WTC11 (cell line): ENCODE measurements at regions not wholly inside any gene's neighbourhood (a gene's known extent, or its start where the extent isn't known, plus 50 kb on each side); places are given as distances from the start of the nearest gene placed in this dataset.

Source experiments
- ATAC-seq: fragments of 200-7000 bp; cut with Tn5 transposase; 2 replicates; pipeline ENCODE4 v1.10.0; 2021; ENCODE audit warnings: mild to moderate bottlenecking, moderate library complexity
- CTCF ChIA-PET: fragments of 300-600 bp; sonication (Branson Sonifier 250); formaldehyde crosslinking; loops from one replicate; lab custom pipeline; 2021; ENCODE audit warnings: antibody characterized with exemption; lab: Charles Lee
- POLR2A ChIA-PET: fragments of 350-600 bp; sonication (Branson Sonifier 250); formaldehyde crosslinking; loops from one replicate; lab custom pipeline; 2021; ENCODE audit warnings: antibody characterized with exemption; lab: Charles Lee
- DNase-seq: peaks from one replicate; pipeline ENCODE4 v3.0.0; 2021; ENCODE audit warnings: low spot score
- H3K27ac Mint-ChIP-seq: 2 replicates; pipeline ENCODE4 v1.8.0; 2021; ENCODE audit warnings: mixed read lengths
- H3K27me3 Mint-ChIP-seq: 2 replicates; pipeline ENCODE4 v1.8.0; 2021; ENCODE audit warnings: low read depth, mild to moderate bottlenecking, moderate library complexity, mixed read lengths
- H3K36me3 Mint-ChIP-seq: 2 replicates; pipeline ENCODE4 v1.8.0; 2021; ENCODE audit warnings: mixed read lengths
- H3K4me1 Mint-ChIP-seq: 2 replicates; pipeline ENCODE4 v1.8.0; 2022; ENCODE audit warnings: mixed read lengths
- H3K4me3 Mint-ChIP-seq: 2 replicates; pipeline ENCODE4 v1.8.0; 2021; ENCODE audit warnings: mild to moderate bottlenecking, moderate library complexity, mixed read lengths
- H3K9me3 Mint-ChIP-seq: 2 replicates; pipeline ENCODE4 v1.8.0; 2021; ENCODE audit warnings: mixed read lengths
- ATF1 ChIP-seq: sonication (generic); formaldehyde crosslinking; IDR thresholded peaks from 2 replicates; pipeline ENCODE4 v1.8.1; 2023; ENCODE audit warnings: mild to moderate bottlenecking, moderate library complexity, missing genetic modification reagents
- ETV6 ChIP-seq: sonication (generic); formaldehyde crosslinking; IDR thresholded peaks from 2 replicates; pipeline ENCODE4 v1.8.1; 2022; ENCODE audit warnings: mild to moderate bottlenecking, missing genetic modification reagents
- MYBL2 ChIP-seq: sonication (generic); formaldehyde crosslinking; IDR thresholded peaks from 2 replicates; pipeline ENCODE4 v1.8.1; 2023; ENCODE audit warnings: mild to moderate bottlenecking, moderate library complexity, missing genetic modification reagents
- NFE2L1 ChIP-seq: sonication (generic); formaldehyde crosslinking; IDR thresholded peaks from 2 replicates; pipeline ENCODE4 v1.8.1; 2023; ENCODE audit warnings: missing genetic modification reagents
- NR1H2 ChIP-seq: sonication (generic); formaldehyde crosslinking; IDR thresholded peaks from 2 replicates; pipeline ENCODE4 v1.9.0; 2021; ENCODE audit warnings: mild to moderate bottlenecking, moderate library complexity, missing genetic modification reagents
- PRRX2 ChIP-seq: fragments of 250-450 bp; sonication (Bioruptor Pico); IDR thresholded peaks from 2 replicates; pipeline ENCODE4 v1.8.0; 2021; ENCODE audit warnings: mild to moderate bottlenecking
- TEAD1 ChIP-seq: sonication (generic); formaldehyde crosslinking; IDR thresholded peaks from 2 replicates; pipeline ENCODE4 v1.8.0; 2022; ENCODE audit warnings: mild to moderate bottlenecking, missing genetic modification reagents
- ZNF263 ChIP-seq: sonication (generic); formaldehyde crosslinking; IDR thresholded peaks from 2 replicates; pipeline ENCODE4 v1.8.1; 2022; ENCODE audit warnings: low read depth, mild to moderate bottlenecking, moderate library complexity, missing genetic modification reagents
- ZNF416 ChIP-seq: fragments of 250-450 bp; sonication (Bioruptor Pico); IDR thresholded peaks from 2 replicates; pipeline ENCODE4 v1.9.0; 2021; ENCODE audit warnings: mild to moderate bottlenecking, inconsistent platforms
- ZNF423 ChIP-seq: fragments of 250-450 bp; sonication (Bioruptor Pico); IDR thresholded peaks from 2 replicates; pipeline ENCODE4 v2.1.2; 2022; ENCODE audit warnings: mild to moderate bottlenecking, moderate library complexity
- TF ChIP-seq, protein P1 (sequence below): sonication (generic); formaldehyde crosslinking; IDR thresholded peaks from 2 replicates; pipeline ENCODE4 v1.8.1; 2023; ENCODE audit warnings: mild to moderate bottlenecking, missing genetic modification reagents
- TF ChIP-seq, protein P2 (sequence below): sonication (generic); formaldehyde crosslinking; IDR thresholded peaks from 2 replicates; pipeline ENCODE4 v1.8.1; 2023; ENCODE audit warnings: mild to moderate bottlenecking, missing genetic modification reagents, moderate library complexity
- TF ChIP-seq, protein P3 (sequence below): fragments of 250-450 bp; sonication (Bioruptor Pico); IDR thresholded peaks from 2 replicates; pipeline ENCODE4 v1.9.0; 2021; ENCODE audit warnings: mild to moderate bottlenecking, borderline replicate concordance
- TF ChIP-seq, protein P4 (sequence below): fragments of 200-600 bp; IDR thresholded peaks from 2 replicates; pipeline ENCODE4 v1.8.0; 2022; ENCODE audit warnings: antibody characterized with exemption
- TF ChIP-seq, protein P5 (sequence below): sonication (generic); formaldehyde crosslinking; IDR thresholded peaks from 2 replicates; pipeline ENCODE4 v1.8.1; 2023; ENCODE audit warnings: mild to moderate bottlenecking, missing genetic modification reagents
- TF ChIP-seq, protein P6 (sequence below): fragments of 250-450 bp; sonication (Bioruptor Pico); IDR thresholded peaks from 2 replicates; pipeline ENCODE4 v2.1.2; 2022; ENCODE audit warnings: mild to moderate bottlenecking, moderate library complexity
- TF ChIP-seq, protein P7 (sequence below): sonication (generic); formaldehyde crosslinking; IDR thresholded peaks from 2 replicates; pipeline ENCODE4 v1.8.1; 2023; ENCODE audit warnings: mild to moderate bottlenecking, missing genetic modification reagents, borderline replicate concordance
- TF ChIP-seq, protein P8 (sequence below): sonication (generic); formaldehyde crosslinking; IDR thresholded peaks from 2 replicates; pipeline ENCODE4 v1.8.0; 2022; ENCODE audit warnings: mild to moderate bottlenecking, missing genetic modification reagents
- TF ChIP-seq, protein P9 (sequence below): sonication (generic); formaldehyde crosslinking; IDR thresholded peaks from 2 replicates; pipeline ENCODE4 v1.8.0; 2023; ENCODE audit warnings: mild to moderate bottlenecking, missing genetic modification reagents

DNA sequence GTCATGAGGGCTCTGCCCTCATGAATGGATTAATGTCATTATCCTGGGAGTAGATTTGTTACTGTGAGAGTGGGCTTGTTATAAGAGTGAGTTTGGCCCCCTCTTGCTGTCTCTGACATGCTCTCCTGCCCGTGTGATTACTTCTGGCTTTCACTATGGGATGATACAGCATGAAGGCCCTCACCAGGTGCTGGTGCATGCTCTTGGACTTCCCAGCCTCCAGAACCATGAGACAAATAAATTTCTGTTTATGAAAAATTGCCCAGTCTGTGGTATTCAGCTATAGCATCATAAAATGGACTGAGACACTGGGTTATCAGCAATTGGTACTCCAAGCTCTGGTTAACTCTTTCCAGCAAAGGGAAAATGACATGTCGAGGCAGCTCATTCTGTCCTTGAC, 76.2 kb upstream of the MAP3K7 start:
- ATAC-seq (no peak), DNase-seq (no peak)
- peaks cover 34% of the 10 kb centered on the region for H3K36me3 Mint-ChIP-seq
- no peaks in the 10 kb centered on the region for H3K27me3 Mint-ChIP-seq
- H3K4me1 Mint-ChIP-seq = no peaks in the 10 kb centered on the region
- ChIA-PET POLR2A (no interaction called here), CTCF (no interaction called here)
- no peak overlapping the region for H3K4me3 Mint-ChIP-seq
- TF ChIP-seq, protein P1, sequence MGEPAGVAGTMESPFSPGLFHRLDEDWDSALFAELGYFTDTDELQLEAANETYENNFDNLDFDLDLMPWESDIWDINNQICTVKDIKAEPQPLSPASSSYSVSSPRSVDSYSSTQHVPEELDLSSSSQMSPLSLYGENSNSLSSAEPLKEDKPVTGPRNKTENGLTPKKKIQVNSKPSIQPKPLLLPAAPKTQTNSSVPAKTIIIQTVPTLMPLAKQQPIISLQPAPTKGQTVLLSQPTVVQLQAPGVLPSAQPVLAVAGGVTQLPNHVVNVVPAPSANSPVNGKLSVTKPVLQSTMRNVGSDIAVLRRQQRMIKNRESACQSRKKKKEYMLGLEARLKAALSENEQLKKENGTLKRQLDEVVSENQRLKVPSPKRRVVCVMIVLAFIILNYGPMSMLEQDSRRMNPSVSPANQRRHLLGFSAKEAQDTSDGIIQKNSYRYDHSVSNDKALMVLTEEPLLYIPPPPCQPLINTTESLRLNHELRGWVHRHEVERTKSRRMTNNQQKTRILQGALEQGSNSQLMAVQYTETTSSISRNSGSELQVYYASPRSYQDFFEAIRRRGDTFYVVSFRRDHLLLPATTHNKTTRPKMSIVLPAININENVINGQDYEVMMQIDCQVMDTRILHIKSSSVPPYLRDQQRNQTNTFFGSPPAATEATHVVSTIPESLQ (CRISPR knock-in tag) = no peak
- TF ChIP-seq NFE2L1 (CRISPR knock-in tag) (no peak), TEAD1 (CRISPR knock-in tag) (no peak), ATF1 (no peak), PRRX2 (no peak), MYBL2 (CRISPR knock-in tag) (no peak), ZNF263 (CRISPR knock-in tag) (no peak), ZNF416 (CRISPR knock-in tag) (no peak), ETV6 (no peak), NR1H2 (CRISPR knock-in tag) (no peak), ZNF423 (CRISPR knock-in tag) (no peak)
- TF ChIP-seq, protein P2, sequence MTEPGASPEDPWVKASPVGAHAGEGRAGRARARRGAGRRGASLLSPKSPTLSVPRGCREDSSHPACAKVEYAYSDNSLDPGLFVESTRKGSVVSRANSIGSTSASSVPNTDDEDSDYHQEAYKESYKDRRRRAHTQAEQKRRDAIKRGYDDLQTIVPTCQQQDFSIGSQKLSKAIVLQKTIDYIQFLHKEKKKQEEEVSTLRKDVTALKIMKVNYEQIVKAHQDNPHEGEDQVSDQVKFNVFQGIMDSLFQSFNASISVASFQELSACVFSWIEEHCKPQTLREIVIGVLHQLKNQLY (CRISPR knock-in tag) = no peak
- TF ChIP-seq, protein P3, sequence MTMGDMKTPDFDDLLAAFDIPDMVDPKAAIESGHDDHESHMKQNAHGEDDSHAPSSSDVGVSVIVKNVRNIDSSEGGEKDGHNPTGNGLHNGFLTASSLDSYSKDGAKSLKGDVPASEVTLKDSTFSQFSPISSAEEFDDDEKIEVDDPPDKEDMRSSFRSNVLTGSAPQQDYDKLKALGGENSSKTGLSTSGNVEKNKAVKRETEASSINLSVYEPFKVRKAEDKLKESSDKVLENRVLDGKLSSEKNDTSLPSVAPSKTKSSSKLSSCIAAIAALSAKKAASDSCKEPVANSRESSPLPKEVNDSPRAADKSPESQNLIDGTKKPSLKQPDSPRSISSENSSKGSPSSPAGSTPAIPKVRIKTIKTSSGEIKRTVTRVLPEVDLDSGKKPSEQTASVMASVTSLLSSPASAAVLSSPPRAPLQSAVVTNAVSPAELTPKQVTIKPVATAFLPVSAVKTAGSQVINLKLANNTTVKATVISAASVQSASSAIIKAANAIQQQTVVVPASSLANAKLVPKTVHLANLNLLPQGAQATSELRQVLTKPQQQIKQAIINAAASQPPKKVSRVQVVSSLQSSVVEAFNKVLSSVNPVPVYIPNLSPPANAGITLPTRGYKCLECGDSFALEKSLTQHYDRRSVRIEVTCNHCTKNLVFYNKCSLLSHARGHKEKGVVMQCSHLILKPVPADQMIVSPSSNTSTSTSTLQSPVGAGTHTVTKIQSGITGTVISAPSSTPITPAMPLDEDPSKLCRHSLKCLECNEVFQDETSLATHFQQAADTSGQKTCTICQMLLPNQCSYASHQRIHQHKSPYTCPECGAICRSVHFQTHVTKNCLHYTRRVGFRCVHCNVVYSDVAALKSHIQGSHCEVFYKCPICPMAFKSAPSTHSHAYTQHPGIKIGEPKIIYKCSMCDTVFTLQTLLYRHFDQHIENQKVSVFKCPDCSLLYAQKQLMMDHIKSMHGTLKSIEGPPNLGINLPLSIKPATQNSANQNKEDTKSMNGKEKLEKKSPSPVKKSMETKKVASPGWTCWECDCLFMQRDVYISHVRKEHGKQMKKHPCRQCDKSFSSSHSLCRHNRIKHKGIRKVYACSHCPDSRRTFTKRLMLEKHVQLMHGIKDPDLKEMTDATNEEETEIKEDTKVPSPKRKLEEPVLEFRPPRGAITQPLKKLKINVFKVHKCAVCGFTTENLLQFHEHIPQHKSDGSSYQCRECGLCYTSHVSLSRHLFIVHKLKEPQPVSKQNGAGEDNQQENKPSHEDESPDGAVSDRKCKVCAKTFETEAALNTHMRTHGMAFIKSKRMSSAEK (CRISPR knock-in tag) = no peak
- TF ChIP-seq, protein P4, sequence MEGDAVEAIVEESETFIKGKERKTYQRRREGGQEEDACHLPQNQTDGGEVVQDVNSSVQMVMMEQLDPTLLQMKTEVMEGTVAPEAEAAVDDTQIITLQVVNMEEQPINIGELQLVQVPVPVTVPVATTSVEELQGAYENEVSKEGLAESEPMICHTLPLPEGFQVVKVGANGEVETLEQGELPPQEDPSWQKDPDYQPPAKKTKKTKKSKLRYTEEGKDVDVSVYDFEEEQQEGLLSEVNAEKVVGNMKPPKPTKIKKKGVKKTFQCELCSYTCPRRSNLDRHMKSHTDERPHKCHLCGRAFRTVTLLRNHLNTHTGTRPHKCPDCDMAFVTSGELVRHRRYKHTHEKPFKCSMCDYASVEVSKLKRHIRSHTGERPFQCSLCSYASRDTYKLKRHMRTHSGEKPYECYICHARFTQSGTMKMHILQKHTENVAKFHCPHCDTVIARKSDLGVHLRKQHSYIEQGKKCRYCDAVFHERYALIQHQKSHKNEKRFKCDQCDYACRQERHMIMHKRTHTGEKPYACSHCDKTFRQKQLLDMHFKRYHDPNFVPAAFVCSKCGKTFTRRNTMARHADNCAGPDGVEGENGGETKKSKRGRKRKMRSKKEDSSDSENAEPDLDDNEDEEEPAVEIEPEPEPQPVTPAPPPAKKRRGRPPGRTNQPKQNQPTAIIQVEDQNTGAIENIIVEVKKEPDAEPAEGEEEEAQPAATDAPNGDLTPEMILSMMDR = no peak
- TF ChIP-seq, protein P5, sequence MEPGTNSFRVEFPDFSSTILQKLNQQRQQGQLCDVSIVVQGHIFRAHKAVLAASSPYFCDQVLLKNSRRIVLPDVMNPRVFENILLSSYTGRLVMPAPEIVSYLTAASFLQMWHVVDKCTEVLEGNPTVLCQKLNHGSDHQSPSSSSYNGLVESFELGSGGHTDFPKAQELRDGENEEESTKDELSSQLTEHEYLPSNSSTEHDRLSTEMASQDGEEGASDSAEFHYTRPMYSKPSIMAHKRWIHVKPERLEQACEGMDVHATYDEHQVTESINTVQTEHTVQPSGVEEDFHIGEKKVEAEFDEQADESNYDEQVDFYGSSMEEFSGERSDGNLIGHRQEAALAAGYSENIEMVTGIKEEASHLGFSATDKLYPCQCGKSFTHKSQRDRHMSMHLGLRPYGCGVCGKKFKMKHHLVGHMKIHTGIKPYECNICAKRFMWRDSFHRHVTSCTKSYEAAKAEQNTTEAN (CRISPR knock-in tag) = no peak
- TF ChIP-seq, protein P6, sequence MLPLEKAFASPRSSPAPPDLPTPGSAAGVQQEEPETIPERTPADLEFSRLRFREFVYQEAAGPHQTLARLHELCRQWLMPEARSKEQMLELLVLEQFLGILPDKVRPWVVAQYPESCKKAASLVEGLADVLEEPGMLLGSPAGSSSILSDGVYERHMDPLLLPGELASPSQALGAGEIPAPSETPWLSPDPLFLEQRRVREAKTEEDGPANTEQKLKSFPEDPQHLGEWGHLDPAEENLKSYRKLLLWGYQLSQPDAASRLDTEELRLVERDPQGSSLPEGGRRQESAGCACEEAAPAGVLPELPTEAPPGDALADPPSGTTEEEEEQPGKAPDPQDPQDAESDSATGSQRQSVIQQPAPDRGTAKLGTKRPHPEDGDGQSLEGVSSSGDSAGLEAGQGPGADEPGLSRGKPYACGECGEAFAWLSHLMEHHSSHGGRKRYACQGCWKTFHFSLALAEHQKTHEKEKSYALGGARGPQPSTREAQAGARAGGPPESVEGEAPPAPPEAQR (CRISPR knock-in tag) = no peak
- TF ChIP-seq, protein P7, sequence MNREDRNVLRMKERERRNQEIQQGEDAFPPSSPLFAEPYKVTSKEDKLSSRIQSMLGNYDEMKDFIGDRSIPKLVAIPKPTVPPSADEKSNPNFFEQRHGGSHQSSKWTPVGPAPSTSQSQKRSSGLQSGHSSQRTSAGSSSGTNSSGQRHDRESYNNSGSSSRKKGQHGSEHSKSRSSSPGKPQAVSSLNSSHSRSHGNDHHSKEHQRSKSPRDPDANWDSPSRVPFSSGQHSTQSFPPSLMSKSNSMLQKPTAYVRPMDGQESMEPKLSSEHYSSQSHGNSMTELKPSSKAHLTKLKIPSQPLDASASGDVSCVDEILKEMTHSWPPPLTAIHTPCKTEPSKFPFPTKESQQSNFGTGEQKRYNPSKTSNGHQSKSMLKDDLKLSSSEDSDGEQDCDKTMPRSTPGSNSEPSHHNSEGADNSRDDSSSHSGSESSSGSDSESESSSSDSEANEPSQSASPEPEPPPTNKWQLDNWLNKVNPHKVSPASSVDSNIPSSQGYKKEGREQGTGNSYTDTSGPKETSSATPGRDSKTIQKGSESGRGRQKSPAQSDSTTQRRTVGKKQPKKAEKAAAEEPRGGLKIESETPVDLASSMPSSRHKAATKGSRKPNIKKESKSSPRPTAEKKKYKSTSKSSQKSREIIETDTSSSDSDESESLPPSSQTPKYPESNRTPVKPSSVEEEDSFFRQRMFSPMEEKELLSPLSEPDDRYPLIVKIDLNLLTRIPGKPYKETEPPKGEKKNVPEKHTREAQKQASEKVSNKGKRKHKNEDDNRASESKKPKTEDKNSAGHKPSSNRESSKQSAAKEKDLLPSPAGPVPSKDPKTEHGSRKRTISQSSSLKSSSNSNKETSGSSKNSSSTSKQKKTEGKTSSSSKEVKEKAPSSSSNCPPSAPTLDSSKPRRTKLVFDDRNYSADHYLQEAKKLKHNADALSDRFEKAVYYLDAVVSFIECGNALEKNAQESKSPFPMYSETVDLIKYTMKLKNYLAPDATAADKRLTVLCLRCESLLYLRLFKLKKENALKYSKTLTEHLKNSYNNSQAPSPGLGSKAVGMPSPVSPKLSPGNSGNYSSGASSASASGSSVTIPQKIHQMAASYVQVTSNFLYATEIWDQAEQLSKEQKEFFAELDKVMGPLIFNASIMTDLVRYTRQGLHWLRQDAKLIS = no peak
- TF ChIP-seq, protein P8, sequence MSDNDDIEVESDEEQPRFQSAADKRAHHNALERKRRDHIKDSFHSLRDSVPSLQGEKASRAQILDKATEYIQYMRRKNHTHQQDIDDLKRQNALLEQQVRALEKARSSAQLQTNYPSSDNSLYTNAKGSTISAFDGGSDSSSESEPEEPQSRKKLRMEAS (CRISPR knock-in tag) = no peak
- TF ChIP-seq, protein P9, sequence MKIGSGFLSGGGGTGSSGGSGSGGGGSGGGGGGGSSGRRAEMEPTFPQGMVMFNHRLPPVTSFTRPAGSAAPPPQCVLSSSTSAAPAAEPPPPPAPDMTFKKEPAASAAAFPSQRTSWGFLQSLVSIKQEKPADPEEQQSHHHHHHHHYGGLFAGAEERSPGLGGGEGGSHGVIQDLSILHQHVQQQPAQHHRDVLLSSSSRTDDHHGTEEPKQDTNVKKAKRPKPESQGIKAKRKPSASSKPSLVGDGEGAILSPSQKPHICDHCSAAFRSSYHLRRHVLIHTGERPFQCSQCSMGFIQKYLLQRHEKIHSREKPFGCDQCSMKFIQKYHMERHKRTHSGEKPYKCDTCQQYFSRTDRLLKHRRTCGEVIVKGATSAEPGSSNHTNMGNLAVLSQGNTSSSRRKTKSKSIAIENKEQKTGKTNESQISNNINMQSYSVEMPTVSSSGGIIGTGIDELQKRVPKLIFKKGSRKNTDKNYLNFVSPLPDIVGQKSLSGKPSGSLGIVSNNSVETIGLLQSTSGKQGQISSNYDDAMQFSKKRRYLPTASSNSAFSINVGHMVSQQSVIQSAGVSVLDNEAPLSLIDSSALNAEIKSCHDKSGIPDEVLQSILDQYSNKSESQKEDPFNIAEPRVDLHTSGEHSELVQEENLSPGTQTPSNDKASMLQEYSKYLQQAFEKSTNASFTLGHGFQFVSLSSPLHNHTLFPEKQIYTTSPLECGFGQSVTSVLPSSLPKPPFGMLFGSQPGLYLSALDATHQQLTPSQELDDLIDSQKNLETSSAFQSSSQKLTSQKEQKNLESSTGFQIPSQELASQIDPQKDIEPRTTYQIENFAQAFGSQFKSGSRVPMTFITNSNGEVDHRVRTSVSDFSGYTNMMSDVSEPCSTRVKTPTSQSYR (CRISPR knock-in tag) = no peak
- H3K27ac Mint-ChIP-seq = no peak overlapping the region
- peaks cover 47% of the 10 kb centered on the region for H3K9me3 Mint-ChIP-seq
